IPS-18c (cell line): ENCODE measurements at regions not wholly inside any gene's neighbourhood (a gene's known extent, or its start where the extent isn't known, plus 50 kb on each side); places are given as distances from the start of the nearest gene placed in this dataset.

ENCODE experiments used
- H3K4me3 ChIP-seq: 2 replicates; pipeline ENCODE4 v1.7.0; 2013; ENCODE audit warnings: low read depth, mild to moderate bottlenecking, low read length, moderate library complexity; ENCODE audit not compliant: insufficient read depth
- H3K9me3 ChIP-seq: one replicate; pipeline ENCODE4 v1.6.1; 2013; ENCODE audit warnings: mild to moderate bottlenecking, low read length, moderate library complexity; ENCODE audit not compliant: control insufficient read depth, insufficient read depth

DNA sequence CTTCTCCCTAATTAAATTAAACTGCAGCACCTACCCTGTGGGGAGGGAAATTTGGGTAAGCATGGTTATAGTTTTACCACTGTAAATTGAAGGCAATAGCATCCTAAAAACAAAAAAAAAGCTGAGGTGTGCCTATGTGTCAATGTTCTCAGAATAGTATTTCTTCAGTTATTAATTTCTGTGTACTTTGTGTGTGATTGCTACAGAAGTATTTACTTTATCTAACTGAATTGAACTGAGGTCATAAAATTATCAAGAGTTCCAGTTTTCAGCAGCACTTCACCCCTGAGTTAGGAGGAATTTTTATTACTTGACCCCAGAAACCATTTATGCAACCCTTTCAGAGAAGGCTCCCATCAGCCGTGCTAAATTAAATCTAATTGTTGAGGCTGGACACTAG is 333.6 kb upstream of the ALCAM start:
- no peak overlapping the region for H3K4me3 ChIP-seq
- H3K9me3 ChIP-seq: no peaks in the 10 kb centered on the region

DNA sequence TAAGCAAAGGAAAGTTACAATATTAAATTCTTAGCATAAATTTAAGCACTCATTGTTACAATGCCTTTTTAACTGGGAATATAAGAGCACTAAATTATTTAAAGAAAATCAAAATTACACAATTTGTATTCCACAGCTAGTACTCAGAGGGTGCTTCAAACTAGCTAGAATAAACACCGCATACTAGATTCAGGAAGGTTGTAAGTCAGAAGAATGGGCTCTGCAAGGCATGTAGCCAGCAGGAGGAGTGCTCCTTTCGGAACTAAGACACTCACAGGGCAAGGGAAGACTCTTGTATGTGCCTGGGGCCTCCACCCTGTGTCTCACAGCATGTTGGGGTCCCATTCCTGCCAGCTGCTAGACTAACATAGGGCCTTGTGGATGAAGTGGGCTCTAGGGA is 327.7 kb upstream of the ALCAM start:
- no peaks in the 10 kb centered on the region for H3K9me3 ChIP-seq

DNA sequence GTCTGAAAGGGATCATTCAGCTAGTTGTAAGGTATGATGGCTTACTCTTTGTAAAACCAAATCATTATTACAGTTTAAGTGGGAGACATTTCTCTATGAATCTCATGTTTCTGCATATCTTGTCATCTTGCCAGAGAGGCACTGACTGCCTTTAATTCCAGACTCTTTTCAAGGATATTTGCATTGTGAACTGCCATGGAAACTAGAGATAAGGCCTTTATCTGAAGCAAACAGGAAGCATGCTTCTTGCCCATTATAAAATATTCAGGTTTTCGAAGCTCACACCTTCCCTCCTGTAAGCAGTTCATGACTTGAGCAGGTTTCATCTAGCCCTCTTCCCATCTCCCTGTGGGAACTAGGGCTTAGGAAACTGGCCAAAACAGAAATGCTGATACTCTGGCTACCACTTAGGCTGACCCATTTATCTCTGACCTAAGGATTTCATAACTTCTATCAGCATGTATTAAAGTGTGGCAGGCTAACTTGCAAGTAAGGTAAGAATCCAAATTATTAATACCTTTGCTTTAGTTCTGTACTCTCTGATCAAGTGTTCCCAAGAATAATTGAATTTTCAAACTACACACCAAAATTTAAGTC is 326.6 kb upstream of the ALCAM start:
- H3K9me3 ChIP-seq: no peaks in the 10 kb centered on the region

More for the DNA sequence above, 327.7 kb upstream of the ALCAM start:
- H3K4me3 ChIP-seq: no peak overlapping the region

DNA sequence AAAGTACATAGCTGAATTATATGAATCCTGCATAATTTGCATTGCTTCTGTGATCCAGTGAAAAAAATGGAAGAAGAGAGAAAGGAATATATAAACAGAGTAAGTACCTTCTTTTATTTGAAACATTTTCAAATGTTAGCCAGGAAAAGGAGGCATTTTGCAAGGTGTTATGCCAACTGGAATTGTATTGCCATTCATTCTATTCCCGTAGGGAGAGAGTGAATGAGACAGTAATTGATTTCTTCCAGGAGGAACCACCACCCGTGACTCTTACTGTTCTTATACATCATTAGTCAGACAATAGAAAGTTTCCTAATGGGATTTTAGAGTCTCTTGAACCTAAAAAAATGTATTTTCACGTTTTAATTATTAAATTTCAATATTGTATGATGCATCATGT is 324.1 kb upstream of the ALCAM start:
- H3K9me3 ChIP-seq: no peaks in the 10 kb centered on the region

More for the DNA sequence above, 326.6 kb upstream of the ALCAM start:
- no peak overlapping the region for H3K4me3 ChIP-seq

DNA sequence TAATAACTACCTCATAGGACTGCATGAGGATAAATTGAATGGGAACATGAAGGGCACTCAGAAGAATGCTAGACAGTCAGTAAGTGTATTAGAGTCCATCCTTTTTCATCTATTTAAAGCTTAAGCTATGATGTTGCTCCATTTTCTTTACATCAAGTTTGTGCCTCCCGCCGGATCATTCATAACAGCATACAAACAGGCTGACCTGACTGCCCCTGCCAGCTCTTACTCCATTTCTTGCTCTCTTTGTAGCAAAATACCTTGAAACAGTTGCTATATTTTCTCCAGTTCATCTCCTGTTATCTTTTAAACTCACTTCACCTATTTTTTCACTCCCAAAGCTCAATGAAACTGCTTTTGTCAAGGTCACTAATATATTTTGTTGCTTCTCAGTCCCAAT is 315.6 kb upstream of the ALCAM start:
- H3K9me3 ChIP-seq: no peaks in the 10 kb centered on the region
- H3K4me3 ChIP-seq: no peak overlapping the region

More for the DNA sequence above, 324.1 kb upstream of the ALCAM start:
- no peak overlapping the region for H3K4me3 ChIP-seq

DNA sequence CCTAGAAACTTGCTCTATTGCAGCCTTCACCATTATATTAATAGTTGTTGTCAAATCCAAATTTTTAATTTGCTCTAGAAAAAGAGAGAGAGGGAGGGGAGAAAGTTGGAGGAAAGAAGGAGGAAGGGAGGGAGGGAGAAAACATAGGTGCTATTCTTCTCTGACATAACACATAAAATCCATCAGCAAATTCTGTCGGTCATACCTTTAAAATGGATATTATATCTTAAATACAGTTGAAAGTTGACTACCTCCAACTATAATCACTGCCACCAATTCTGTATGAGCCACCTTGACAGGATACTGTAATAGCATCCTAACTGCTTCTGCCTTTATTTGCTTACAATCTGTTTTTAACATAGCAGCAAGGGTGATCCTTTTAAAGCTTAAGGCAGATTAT is 314.7 kb upstream of the ALCAM start:
- no peaks in the 10 kb centered on the region for H3K9me3 ChIP-seq

DNA sequence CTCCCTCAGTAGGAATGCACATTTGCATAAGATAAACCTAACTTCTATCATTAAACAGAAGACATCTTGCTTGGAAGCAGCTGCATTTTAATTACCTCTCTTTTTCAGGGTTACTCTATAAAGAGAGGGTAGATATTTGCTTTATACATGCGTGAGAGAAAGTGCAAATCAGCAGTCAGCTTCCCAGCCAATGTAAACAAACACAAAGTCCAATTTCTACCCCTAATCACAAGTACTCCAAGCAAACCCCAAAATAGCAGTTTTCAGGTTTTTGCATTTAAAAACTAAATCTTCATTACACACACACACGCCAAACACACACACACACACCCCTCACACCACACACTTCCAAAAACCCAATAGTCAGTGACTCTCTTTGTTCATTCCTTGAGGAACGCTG is 303.9 kb upstream of the ALCAM start:
- Histone ChIP-seq H3K9me3 (no peaks in the 10 kb centered on the region), H3K4me3 (no peak overlapping the region)

More for the DNA sequence above, 314.7 kb upstream of the ALCAM start:
- no peak overlapping the region for H3K4me3 ChIP-seq

DNA sequence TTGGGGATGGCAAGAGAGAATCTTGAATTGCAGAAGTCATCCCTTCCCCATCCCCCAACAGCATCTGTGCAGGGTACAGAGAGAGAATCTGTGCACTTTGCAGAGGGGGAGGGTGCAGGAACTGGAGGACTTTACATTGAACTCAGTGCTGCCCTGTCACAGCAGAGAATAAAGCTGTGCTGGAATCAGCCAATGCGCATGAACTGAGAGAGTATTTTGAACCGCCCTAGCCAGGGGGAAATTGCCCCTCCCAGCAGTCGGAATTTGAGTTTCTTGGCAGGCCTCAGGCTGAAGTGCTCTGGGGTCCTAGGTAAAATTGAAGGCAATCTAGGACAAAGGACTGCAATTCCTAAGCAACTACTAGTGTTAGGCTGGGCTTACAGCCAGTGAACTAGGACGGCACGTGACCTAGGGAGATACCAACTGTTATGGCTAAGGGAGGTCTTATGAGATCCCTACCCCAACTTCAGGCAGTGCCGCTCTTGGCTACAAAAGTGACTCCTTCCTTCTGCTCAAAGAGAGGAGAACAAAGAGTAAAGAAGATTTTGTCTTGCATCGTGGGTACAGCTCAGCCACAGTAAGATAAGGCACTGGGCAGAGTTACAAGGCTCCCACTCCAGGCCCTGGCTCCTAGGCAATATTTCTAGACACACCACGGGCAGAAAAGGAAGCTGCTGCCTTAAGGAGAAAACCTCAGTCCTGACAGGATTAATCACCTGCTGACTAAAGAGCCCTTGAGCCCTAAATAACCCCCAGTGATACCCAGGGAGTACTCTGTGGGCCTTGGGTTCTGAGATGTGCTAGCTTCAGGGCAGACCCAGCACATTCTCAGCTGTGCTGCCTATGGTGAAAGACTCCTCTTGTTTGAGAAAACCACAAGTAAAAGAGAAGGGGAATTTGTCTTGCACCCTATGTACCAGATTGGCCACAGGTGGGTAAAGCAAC is 300.5 kb upstream of the ALCAM start:
- Histone ChIP-seq H3K4me3 (no peak overlapping the region), H3K9me3 (no peaks in the 10 kb centered on the region)

DNA sequence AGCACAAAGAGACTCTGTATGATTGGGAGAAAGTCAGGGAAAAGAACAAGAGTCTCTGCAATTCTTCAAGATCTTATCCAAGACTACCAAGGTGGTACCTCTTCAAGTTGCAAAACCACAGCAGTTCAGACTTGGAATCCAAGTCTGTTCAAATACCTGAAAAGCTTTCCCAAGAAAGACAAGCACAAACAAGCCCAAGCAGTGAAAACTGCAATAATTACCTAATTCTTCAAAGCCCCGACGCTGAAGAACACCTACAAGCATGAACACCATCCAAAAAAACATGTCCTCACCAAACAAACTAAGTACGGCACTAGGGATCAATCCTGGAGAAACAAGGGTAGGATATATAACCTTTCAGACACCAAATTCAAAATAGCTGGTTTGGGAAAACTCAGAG is 299.3 kb upstream of the ALCAM start:
- no peak overlapping the region for H3K4me3 ChIP-seq
- H3K9me3 ChIP-seq: no peaks in the 10 kb centered on the region

DNA sequence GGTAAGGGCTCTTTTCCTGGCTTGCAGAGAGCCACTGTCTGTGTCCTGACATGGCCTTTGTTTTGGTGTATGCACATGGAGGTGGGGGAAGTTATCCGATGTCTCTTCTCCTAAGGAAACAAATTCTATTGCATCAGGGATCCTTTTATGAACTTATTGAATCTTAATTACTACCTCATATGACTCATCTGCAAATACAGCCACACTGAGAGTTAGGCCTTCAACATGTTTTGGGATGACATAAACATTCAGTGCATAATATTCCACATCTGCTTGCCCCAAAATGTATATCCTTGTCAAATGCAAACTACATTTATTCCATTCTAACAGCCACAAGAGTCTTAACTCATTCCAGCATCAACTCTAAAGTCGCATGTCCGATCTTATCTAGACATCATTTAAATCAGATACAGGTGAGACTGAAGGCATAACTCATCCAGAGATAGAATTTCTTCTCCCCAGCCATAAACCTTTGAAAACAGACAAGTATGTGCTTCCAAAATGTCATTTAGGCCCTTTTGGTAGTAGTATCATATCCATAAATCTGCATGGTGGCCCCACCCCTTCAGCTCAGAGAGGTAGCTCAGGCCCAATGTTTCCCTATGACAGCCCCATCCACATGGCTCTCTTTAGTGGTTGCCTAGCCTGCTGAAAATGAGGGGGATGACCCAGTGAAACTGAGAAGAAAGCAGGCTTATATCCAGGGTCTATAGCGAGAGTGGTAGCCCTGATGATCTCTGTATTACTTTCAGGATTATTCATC is 289.5 kb upstream of the ALCAM start:
- Histone ChIP-seq H3K4me3 (no peak overlapping the region), H3K9me3 (no peaks in the 10 kb centered on the region)

DNA sequence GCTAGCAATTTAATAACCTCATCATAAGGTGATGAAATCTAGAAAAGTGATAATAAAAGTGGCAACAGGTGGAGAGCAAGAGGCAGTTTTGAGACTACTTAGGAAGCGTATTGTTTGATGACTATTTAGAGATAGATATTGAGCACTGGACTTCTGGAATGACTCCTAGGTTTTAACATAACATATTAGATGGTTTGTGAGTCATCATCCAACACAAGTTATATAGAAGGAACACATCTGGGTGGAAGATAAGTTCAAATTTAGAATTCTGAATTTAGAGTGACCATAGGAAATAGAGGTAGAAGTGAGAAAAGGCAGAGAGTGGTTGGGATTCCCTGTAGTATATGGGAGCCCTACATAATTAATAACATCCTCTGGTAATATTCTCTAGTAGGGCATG is 282.8 kb upstream of the ALCAM start:
- Histone ChIP-seq H3K4me3 (no peak overlapping the region), H3K9me3 (no peaks in the 10 kb centered on the region)

DNA sequence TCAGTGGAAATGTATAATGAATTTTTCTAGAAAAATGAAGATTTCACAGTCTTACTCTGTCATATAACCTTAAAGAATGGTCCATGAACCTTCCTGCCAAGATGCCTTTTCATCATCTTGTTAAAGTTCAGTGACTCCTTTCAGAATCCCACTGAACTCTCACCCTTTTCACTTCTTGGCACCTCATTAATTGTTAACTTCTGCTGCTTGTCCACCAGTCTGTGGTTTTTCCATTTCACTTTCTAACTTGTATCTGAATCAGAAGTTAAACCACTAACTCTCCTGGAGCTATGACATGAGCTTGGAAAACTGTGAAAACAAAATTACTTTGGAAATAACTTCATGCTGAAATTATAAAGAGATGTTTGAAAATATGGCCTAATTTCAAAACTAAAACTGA is 281.2 kb upstream of the ALCAM start:
- Histone ChIP-seq H3K9me3 (no peaks in the 10 kb centered on the region), H3K4me3 (no peak overlapping the region)

DNA sequence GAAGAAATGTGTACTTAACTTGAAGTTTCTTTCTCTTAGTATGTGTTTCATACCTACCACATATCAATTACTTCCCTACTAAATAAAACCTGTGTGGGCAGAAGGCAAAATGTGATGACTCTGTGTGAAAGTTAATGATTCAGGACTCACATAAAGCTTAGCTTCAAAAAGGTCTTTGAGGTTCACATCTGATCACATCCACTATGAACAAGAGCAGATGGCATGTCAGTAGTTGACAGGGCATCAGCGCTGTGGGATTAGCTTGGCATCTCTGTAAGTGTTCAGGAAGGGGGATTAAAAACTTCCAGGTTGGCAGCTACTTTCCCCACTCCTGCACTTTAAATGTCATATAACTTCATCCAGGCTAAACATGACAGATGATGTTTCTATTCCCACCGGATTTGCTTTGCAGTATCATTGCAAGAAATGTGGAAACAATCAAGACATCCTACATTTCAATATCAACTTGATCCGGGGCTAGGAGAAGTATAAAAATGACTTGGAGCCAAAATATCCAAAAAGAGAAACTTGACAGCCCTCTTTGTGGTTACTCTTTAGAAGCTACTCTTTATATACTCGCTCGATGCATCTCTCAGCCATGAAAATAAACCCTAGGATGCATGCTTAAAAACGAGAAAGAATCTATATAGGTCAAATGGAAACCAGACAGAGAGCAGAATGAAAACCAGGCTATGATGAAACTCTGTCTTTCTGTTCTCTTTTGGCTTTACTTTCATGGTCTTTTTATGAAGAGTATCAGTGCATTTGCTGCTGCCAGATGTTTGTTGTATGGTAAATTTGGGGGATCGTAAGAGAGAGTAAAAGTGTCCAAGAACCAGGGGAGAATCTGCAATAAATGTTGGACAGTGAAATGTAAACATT is 273.1 kb upstream of the ALCAM start:
- no peaks in the 10 kb centered on the region for H3K9me3 ChIP-seq
- no peak overlapping the region for H3K4me3 ChIP-seq

DNA sequence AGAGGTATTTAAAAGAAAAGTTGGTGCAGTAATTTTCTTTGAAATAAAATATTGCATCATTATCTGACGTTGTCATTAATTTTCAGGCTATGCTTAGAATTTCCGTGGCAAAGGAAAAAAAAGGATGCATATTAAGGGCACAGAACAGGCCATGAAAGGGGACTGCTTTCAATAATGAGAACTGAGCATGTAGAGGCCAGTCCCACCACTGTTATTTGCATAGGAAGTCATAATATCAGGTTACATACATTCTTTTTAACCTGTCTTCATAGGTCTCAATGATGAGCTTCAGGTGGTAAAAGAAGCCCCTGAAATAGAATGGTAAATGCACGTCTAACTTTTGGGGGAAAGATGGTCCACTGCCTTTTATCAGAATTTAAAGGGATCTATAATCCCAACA is 272.1 kb upstream of the ALCAM start:
- Histone ChIP-seq H3K4me3 (no peak overlapping the region), H3K9me3 (no peaks in the 10 kb centered on the region)

DNA sequence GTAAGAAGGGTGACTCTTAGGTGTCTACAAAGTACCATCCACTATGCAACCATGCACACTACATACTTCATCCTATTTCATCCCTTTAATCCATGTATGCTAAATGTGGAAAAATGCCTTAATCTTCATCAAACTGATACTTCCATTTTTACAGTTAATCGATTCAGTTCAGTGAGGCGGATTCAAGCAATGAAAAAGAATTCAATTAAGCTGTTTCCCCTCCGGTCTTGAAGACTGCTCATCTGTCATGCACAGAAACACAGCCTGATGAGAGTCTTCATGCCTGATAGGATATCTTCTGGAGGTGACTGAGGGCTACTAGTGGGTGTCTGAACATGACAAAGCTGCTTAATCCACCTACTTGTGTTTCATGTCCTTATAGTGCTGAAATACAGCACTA is 270.6 kb upstream of the ALCAM start:
- H3K4me3 ChIP-seq: no peak overlapping the region
- H3K9me3 ChIP-seq: no peaks in the 10 kb centered on the region

DNA sequence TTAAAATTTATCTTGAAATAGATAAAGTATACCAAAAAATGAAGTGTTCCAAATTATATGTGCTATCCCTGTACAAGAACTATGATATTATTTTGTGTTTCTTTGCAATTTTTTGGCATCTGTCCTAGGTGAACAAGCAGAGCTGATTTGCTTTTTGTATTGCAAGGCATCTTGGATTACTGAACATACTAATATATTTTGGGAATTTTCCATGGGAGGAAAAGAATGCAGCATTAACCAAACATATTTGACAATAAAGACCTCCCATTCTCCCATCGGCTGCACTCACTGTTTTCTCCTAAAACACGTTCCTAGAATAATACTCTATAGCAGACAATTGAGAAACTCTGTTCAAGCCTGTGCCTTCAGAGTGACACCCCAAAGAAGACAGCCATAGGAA is 265.1 kb upstream of the ALCAM start:
- Histone ChIP-seq H3K4me3 (no peak overlapping the region), H3K9me3 (no peaks in the 10 kb centered on the region)

DNA sequence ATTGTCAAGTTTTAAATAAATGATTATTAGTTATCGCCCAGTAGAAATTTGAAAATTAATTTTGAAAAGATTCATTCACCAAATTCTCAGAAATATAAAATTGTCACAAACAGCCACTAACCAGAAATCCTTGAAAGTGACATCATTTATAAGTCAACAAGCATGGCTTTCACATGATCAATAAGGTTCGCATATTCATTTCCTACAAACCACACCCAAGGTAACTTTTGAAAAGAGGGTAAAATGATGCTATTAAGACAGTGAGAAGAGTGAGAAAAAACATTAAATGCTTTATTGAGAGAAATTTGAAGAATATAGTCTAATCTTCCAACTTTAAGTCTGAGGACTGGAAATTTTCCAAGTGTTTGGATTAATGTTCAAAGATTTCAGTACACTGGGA is 263.6 kb upstream of the ALCAM start:
- Histone ChIP-seq H3K4me3 (no peak overlapping the region), H3K9me3 (no peaks in the 10 kb centered on the region)
